OCI-LY7 (cell line): ENCODE measurements at regions not wholly inside any gene's neighbourhood (a gene's known extent, or its start where the extent isn't known, plus 50 kb on each side); places are given as distances from the start of the nearest gene placed in this dataset.

Experiments
- BruUV-seq: library from RNA; stranded (reverse); fragments of 400-500 nt; replicated peaks from 2 replicates; lab custom pipeline; 2021; lab: Mats Ljungman, UMichigan
- CTCF ChIA-PET: fragments of 300-600 bp; sonication (Branson Sonifier 250); formaldehyde crosslinking; loops from one replicate; lab custom pipeline; 2022; ENCODE audit warnings: antibody characterized with exemption; ENCODE audit not compliant: unreplicated experiment; lab: Charles Lee
- POLR2A ChIA-PET: fragments of 300-600 bp; sonication (Branson Sonifier 250); formaldehyde crosslinking; loops from one replicate; lab custom pipeline; 2022; ENCODE audit warnings: antibody characterized with exemption; lab: Charles Lee
- DNase-seq: peaks from one replicate; pipeline ENCODE4 v3.0.0-alpha.2; 2015; ENCODE audit warnings: low spot score
- H2AFZ ChIP-seq: fragments of 200-600 bp; sonication (generic), shearing (Covaris generic); 2 replicates; pipeline ENCODE4 v1.6.1; 2014; ENCODE audit warnings: mild to moderate bottlenecking, antibody characterized with exemption, low read length, moderate library complexity
- H3K27ac ChIP-seq: fragments of 200-600 bp; sonication (generic); 2 replicates; pipeline ENCODE4 v1.5.1; 2014; ENCODE audit warnings: mixed run types, low read depth, mild to moderate bottlenecking, moderate library complexity, low read length, inconsistent platforms; ENCODE audit not compliant: poor library complexity, severe bottlenecking
- H3K36me3 ChIP-seq: fragments of 200-600 bp; sonication (generic); 2 replicates; pipeline ENCODE4 v1.6.1; 2014; ENCODE audit warnings: mild to moderate bottlenecking, antibody characterized with exemption, low read length, moderate library complexity, mixed read lengths; ENCODE audit not compliant: insufficient read depth
- H3K4me1 ChIP-seq: fragments of 200-600 bp; sonication (generic); 2 replicates; pipeline ENCODE4 v1.5.1; 2014; ENCODE audit warnings: mild to moderate bottlenecking, low read length; ENCODE audit not compliant: insufficient read depth, poor library complexity, severe bottlenecking
- H3K4me2 ChIP-seq: fragments of 200-600 bp; sonication (generic); 2 replicates; pipeline ENCODE4 v1.6.1; 2014; ENCODE audit warnings: mild to moderate bottlenecking, low read length
- H3K4me3 ChIP-seq: fragments of 200-600 bp; sonication (generic); 2 replicates; pipeline ENCODE4 v1.5.1; 2014; ENCODE audit warnings: mild to moderate bottlenecking, low read depth, low read length; ENCODE audit not compliant: poor library complexity, severe bottlenecking
- H3K79me2 ChIP-seq: fragments of 200-600 bp; sonication (generic); 2 replicates; pipeline ENCODE4 v1.6.1; 2016; ENCODE audit warnings: low read depth, mild to moderate bottlenecking, low read length, moderate library complexity, mixed read lengths; ENCODE audit not compliant: insufficient read depth
- H3K9me2 ChIP-seq: fragments of 200-600 bp; sonication (generic); 2 replicates; pipeline ENCODE4 v1.6.1; 2016; ENCODE audit warnings: mild to moderate bottlenecking, low read length, mixed read lengths; ENCODE audit not compliant: insufficient read depth
- H3K9me3 ChIP-seq: fragments of 200-600 bp; sonication (generic); 2 replicates; pipeline ENCODE4 v1.6.1; 2014; ENCODE audit warnings: mild to moderate bottlenecking, mixed run types, low read length, mixed read lengths
- H4K20me1 ChIP-seq: fragments of 200-600 bp; sonication (generic); 2 replicates; pipeline ENCODE4 v1.6.1; 2014; ENCODE audit warnings: mild to moderate bottlenecking, antibody characterized with exemption, low read length, moderate library complexity, mixed read lengths; ENCODE audit not compliant: insufficient read depth
- EZH2phosphoT487 ChIP-seq: fragments of 200-600 bp; sonication (generic); IDR thresholded peaks from 2 replicates; pipeline ENCODE4 v1.6.1; 2018; ENCODE audit warnings: low read depth, borderline replicate concordance, mild to moderate bottlenecking, mixed run types, antibody characterized with exemption, low read length, moderate library complexity, mixed read lengths
- intact Hi-C: fragments of 100-400 bp; cut with micrococcal nuclease; formaldehyde crosslinking; loops from one replicate; pipeline ENCODE4 v1.10.0; 2022; ENCODE audit not compliant: unreplicated experiment
- TF ChIP-seq, protein P1 (sequence below): fragments of 200-600 bp; sonication (generic); conservative IDR thresholded peaks from 2 replicates; pipeline ENCODE4 v1.5.1; 2014; ENCODE audit warnings: mild to moderate bottlenecking, antibody characterized with exemption, low read length, moderate library complexity, mixed read lengths

DNA sequence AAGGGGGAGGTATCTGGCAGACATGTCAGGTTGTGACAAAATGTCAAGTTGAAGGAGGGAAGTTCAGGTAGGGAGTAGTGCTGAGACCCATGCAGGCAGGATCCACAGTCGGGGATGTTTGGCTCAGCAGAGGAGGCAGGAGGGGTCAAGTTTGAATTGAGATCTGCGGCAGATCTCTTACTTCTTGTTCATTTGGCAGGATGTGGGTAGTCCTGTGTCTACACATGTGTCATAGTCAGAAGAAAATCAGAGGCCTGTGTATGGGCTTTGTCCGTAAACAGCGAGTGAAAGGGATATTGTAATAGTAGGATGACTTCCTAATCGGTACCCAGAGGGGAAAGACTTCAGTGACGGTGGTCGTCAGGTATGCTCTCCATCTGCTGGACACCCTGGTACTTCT is 203.8 kb upstream of the MTPN start:
- Histone ChIP-seq H3K4me3 (no peak overlapping the region), H3K36me3 (no peaks in the 10 kb centered on the region), H3K4me2 (no peak overlapping the region), H4K20me1 (no peaks in the 10 kb centered on the region), H3K9me2 (no peaks in the 10 kb centered on the region), H3K79me2 (no peaks in the 10 kb centered on the region), H2AFZ (no peak overlapping the region), H3K4me1 (no peaks in the 10 kb centered on the region), H3K27ac (no peak overlapping the region), H3K9me3 (0 out of 2 replicates have a peak, but pooled peaks cover 8% of the 10 kb centered on the region)
- BruUV-seq = no TSS peak
- CTCF ChIA-PET = no interaction called here
- no peak for DNase-seq
- POLR2A ChIA-PET = no interaction called here
- intact Hi-C loops = no loop called here
- no peak for TF ChIP-seq EZH2phosphoT487
- TF ChIP-seq, protein P1, sequence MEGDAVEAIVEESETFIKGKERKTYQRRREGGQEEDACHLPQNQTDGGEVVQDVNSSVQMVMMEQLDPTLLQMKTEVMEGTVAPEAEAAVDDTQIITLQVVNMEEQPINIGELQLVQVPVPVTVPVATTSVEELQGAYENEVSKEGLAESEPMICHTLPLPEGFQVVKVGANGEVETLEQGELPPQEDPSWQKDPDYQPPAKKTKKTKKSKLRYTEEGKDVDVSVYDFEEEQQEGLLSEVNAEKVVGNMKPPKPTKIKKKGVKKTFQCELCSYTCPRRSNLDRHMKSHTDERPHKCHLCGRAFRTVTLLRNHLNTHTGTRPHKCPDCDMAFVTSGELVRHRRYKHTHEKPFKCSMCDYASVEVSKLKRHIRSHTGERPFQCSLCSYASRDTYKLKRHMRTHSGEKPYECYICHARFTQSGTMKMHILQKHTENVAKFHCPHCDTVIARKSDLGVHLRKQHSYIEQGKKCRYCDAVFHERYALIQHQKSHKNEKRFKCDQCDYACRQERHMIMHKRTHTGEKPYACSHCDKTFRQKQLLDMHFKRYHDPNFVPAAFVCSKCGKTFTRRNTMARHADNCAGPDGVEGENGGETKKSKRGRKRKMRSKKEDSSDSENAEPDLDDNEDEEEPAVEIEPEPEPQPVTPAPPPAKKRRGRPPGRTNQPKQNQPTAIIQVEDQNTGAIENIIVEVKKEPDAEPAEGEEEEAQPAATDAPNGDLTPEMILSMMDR = no peak

DNA sequence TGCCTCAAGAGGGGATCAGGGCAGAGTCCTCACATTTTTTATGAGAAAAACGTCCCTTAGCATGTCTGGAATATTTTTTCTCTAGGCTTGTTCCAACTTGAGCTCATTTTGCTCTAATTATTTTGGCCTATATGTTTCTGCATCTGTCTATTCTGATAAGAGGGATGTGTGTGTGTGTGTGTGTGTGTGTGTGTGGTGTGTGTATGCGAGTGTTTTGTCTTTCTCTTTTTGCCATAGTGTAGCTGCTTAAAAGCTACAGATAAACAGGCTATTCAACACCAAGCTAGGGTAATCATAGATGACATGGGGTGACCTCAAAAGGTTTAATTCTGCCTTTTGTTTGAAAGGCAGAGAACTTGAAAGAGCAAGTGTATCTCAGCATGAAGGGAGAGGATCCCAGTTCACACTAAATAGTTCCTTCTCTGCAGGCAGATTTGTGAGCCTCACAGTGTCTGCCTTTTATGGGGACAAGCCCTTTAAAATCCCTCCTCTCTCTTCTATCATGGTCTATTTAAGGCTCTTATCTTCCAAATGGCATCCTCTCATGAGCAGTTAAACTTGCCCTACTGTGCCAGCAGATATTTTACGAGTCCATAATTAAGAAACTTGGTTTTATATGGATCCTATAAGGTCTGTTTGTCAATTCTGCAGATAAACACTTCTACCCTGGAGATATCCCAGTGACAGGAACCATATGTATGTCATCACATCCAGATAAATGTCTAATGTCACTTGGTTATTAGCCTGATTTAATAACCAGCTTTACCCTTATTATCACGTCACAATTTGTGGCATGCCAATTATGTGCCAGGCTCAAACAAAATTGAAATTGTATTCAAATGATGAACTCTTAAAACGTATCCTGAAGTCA is 202.9 kb upstream of the MTPN start:
- Histone ChIP-seq H3K27ac (no peak overlapping the region), H3K4me1 (no peaks in the 10 kb centered on the region), H3K79me2 (no peaks in the 10 kb centered on the region), H3K36me3 (no peaks in the 10 kb centered on the region), H3K9me3 (0 out of 2 replicates have a peak, but pooled peaks cover 8% of the 10 kb centered on the region), H4K20me1 (no peaks in the 10 kb centered on the region), H3K4me3 (no peak overlapping the region), H3K9me2 (no peaks in the 10 kb centered on the region), H3K4me2 (no peak overlapping the region), H2AFZ (0 out of 2 replicates have a peak overlapping the region, but pooled peaks have one; percentile 13)
- intact Hi-C loops = no loop called here
- ChIA-PET POLR2A (interaction anchor here (0.6 to 1.4 kb wide), 3 partner anchors 25 to 295 kb away, joined by 3 to 4 read pairs (median 4); no protein-coding TSS in a partner anchor), CTCF (no interaction called here)
- DNase-seq = no peak
- TF ChIP-seq, protein P1 = no peak
- TF ChIP-seq EZH2phosphoT487 = no peak
- no TSS peak for BruUV-seq

DNA sequence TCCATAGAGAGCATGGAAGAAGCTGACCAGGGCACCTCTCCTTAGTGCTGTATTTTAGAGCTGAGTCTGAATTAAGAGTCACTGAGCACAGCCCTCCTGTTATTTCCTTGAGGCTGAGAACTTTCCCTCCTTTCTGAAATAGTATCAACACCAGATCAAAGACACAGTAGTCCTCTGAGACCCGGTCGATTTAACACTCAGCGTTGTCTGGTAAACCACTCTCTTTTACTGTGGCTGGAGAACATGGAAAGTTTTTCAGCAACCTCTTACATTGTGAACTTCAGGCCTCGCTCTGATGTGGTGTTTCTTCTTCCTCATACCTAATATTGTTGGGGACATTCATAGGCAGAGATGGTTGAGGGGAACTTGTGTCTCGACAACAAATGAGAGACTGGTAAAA is 202.0 kb upstream of the MTPN start:
- no peaks in the 10 kb centered on the region for H3K79me2 ChIP-seq
- no peak overlapping the region for H3K4me2 ChIP-seq
- peak overlapping the region; percentile 13; the same call in 1 of the 2 replicates for H2AFZ ChIP-seq
- H3K4me3 ChIP-seq = no peak overlapping the region
- 0 out of 2 replicates have a peak, but pooled peaks cover 8% of the 10 kb centered on the region for H3K9me3 ChIP-seq
- no peak overlapping the region for H3K27ac ChIP-seq
- no peaks in the 10 kb centered on the region for H4K20me1 ChIP-seq
- no peaks in the 10 kb centered on the region for H3K36me3 ChIP-seq
- no peak for DNase-seq
- ChIA-PET POLR2A (interaction anchor here (1.0 to 1.4 kb wide), 2 partner anchors 11 to 29 kb away, joined by 4 read pairs; no protein-coding TSS in a partner anchor), CTCF (no interaction called here)
- intact Hi-C loops = no loop called here
- TF ChIP-seq, protein P1 = no peak
- TF ChIP-seq EZH2phosphoT487 = no peak
- H3K9me2 ChIP-seq = no peaks in the 10 kb centered on the region
- peaks cover 6% of the 10 kb centered on the region for H3K4me1 ChIP-seq
- no TSS peak for BruUV-seq
